ENCODE measurements at regions not wholly inside any gene's neighbourhood (a gene's known extent, or its start where the extent isn't known, plus 50 kb on each side); places are given as distances from the start of the nearest gene placed in this dataset.

GRCh38 chrY:7433817-7434809, 522.6 kb upstream of the AMELY start (continued):
- TF ChIP-seq CTCF (conservative IDR thresholded peaks at IDR 0.05; ENCODE audit: low read depth in 2 of 2), result no peak
- no peak for TF ChIP-seq ZNF331 (CRISPR knock-in tag; IDR thresholded peaks at IDR 0.05; ENCODE audit: low read depth)
- TF ChIP-seq POLR2AphosphoS5 (IDR thresholded peaks at IDR 0.05; ENCODE audit: low read depth), result no peak
- no peak for TF ChIP-seq STAT1 (IDR thresholded peaks at IDR 0.05; ENCODE audit: unreplicated experiment)
- no peak for TF ChIP-seq EZH2 (IDR thresholded peaks at IDR 0.05; ENCODE audit: low read depth, unreplicated experiment)
- TF ChIP-seq JUNB (IDR thresholded peaks at IDR 0.05; ENCODE audit: unreplicated experiment), result no peak
- no peak for TF ChIP-seq EZH2phosphoT487 (IDR thresholded peaks at IDR 0.05; ENCODE audit: unreplicated experiment)

- Histone ChIP-seq H2AFZ (no peak overlapping the region), H3K36me3 (ENCODE audit: insufficient read depth) (no peaks in the 10 kb centered on the region), H3K4me1 (ENCODE audit: insufficient read depth) (0 out of 2 replicates have a peak, but pooled peaks cover 3% of the 10 kb centered on the region), H3K4me2 (no peak overlapping the region), H3K27ac (ENCODE audit: low read depth) (no peak overlapping the region), H3K79me2 (replicated peaks; ENCODE audit: insufficient read depth) (no peaks in the 10 kb centered on the region), H3K27me3 (ENCODE audit: insufficient read depth) (no peaks in the 10 kb centered on the region), H4K20me1 (replicated peaks; ENCODE audit: insufficient read depth) (no peaks in the 10 kb centered on the region), H3K4me3 (no peak overlapping the region), H3K9me2 (ENCODE audit: insufficient read depth) (no peaks in the 10 kb centered on the region), H3F3A (replicated peaks; ENCODE audit: low read depth) (no peaks in the 10 kb centered on the region)
- TF ChIP-seq ZNF331 (CRISPR knock-in tag; IDR thresholded peaks at IDR 0.05; ENCODE audit: low read depth), result no peak
- no peak for TF ChIP-seq REST (IDR thresholded peaks at IDR 0.05; ENCODE audit: unreplicated experiment)
- TF ChIP-seq JUNB (IDR thresholded peaks at IDR 0.05; ENCODE audit: unreplicated experiment), result no peak
- TF ChIP-seq CTCF (conservative IDR thresholded peaks at IDR 0.05; ENCODE audit: low read depth in 2 of 2), result no peak
- TF ChIP-seq ZNF114 (CRISPR knock-in tag; IDR thresholded peaks at IDR 0.05), result no peak
- no peak for TF ChIP-seq EZH2phosphoT487 (IDR thresholded peaks at IDR 0.05; ENCODE audit: unreplicated experiment)
- Mint-ChIP-seq H3K4me1 (peaks cover 12% of the 10 kb centered on the region; the same call in 2 of the 3 replicates), H3K27ac (no peak overlapping the region), H3K36me3 (ENCODE audit: low read depth) (no peaks in the 10 kb centered on the region), H3K4me3 (no peak overlapping the region), H3K27me3 (ENCODE audit: insufficient read depth, low read depth, poor library complexity) (peaks cover 2% of the 10 kb centered on the region), H3K9me3 (no peaks in the 10 kb centered on the region)
- ATAC-seq (no peak), DNase-seq (ENCODE audit: low spot score) (no peak)
Measured at GRCh38 chrY:7419165-7419564, 507.6 kb upstream of the AMELY start.

Data from GM23338 (cell line).